GM23248 (cell line): ENCODE measurements at regions not wholly inside any gene's neighbourhood (a gene's known extent, or its start where the extent isn't known, plus 50 kb on each side); places are given as distances from the start of the nearest gene placed in this dataset.

ENCODE experiments used
- DNase-seq: peaks from one replicate; pipeline ENCODE4 v3.0.0-alpha.2; 2015
- H2AFZ ChIP-seq: fragments of 200-600 bp; sonication (generic); 2 replicates; pipeline ENCODE4 v1.6.1; 2016; ENCODE audit warnings: antibody characterized with exemption
- H3F3A ChIP-seq: fragments of 200-600 bp; sonication (generic); 2 replicates; pipeline ENCODE4 v1.6.1; 2016; ENCODE audit warnings: mild to moderate bottlenecking, antibody characterized with exemption, mixed run types; ENCODE audit not compliant: insufficient read depth
- H3K27ac ChIP-seq: fragments of 200-600 bp; sonication (generic); 2 replicates; pipeline ENCODE4 v1.5.1; 2016; ENCODE audit warnings: mild to moderate bottlenecking
- H3K27me3 ChIP-seq: fragments of 200-600 bp; sonication (generic); replicated peaks from 2 replicates; pipeline ENCODE4 v1.6.1; 2016; ENCODE audit warnings: mild to moderate bottlenecking; ENCODE audit not compliant: insufficient read depth
- H3K36me3 ChIP-seq: fragments of 200-600 bp; sonication (generic); 2 replicates; pipeline ENCODE4 v1.6.1; 2016; ENCODE audit warnings: low read depth, mild to moderate bottlenecking
- H3K4me1 ChIP-seq: fragments of 200-600 bp; sonication (generic); 2 replicates; pipeline ENCODE4 v1.6.1; 2016; ENCODE audit warnings: mild to moderate bottlenecking; ENCODE audit not compliant: insufficient read depth
- H3K4me2 ChIP-seq: fragments of 200-600 bp; sonication (generic); one replicate; pipeline ENCODE4 v1.6.1; 2016; ENCODE audit warnings: mild to moderate bottlenecking; ENCODE audit not compliant: unreplicated experiment
- H3K4me3 ChIP-seq: fragments of 200-600 bp; sonication (generic); 2 replicates; pipeline ENCODE4 v1.5.1; 2016; ENCODE audit warnings: mild to moderate bottlenecking
- H3K79me2 ChIP-seq: fragments of 200-600 bp; sonication (generic); 2 replicates; pipeline ENCODE4 v1.6.1; 2016; ENCODE audit warnings: mild to moderate bottlenecking; ENCODE audit not compliant: insufficient read depth
- H3K9ac ChIP-seq: fragments of 200-600 bp; sonication (generic); 2 replicates; pipeline ENCODE4 v1.6.1; 2016; ENCODE audit warnings: mild to moderate bottlenecking
- H3K9me2 ChIP-seq: fragments of 200-600 bp; sonication (generic); 2 replicates; pipeline ENCODE4 v1.6.1; 2016; ENCODE audit warnings: mixed run types, mild to moderate bottlenecking, moderate library complexity; ENCODE audit not compliant: insufficient read depth
- H3K9me3 ChIP-seq: fragments of 200-600 bp; sonication (generic); one replicate; pipeline ENCODE4 v1.6.1; 2017; ENCODE audit warnings: low read depth
- H4K20me1 ChIP-seq: fragments of 200-600 bp; sonication (generic); 2 replicates; pipeline ENCODE4 v1.6.0; 2016; ENCODE audit not compliant: insufficient read depth
- EZH2 ChIP-seq: fragments of 200-600 bp; sonication (generic); IDR thresholded peaks from 2 replicates; pipeline ENCODE4 v1.6.1; 2018; ENCODE audit warnings: antibody characterized with exemption, mild to moderate bottlenecking; ENCODE audit not compliant: insufficient read depth, poor library complexity, severe bottlenecking
- EZH2phosphoT487 ChIP-seq: fragments of 200-600 bp; sonication (generic); IDR thresholded peaks from 2 replicates; pipeline ENCODE4 v1.6.1; 2018; ENCODE audit warnings: antibody characterized with exemption, moderate library complexity, mild to moderate bottlenecking, low read depth; ENCODE audit not compliant: insufficient read depth
- WGBS, 2 experiments: methylation state at CpG; one replicate each; pipeline ENCODE4 v1.1.6; 2015 to 2017; ENCODE audit warnings: low lambda C conversion rate in 2 of 2, low coverage in 1 of 2; ENCODE audit errors: missing lambda C conversion rate in 2 of 2; 5-methylcytosine and 5-hydroxymethylcytosine counted together
- in situ Hi-C: fragments of 300-500 bp; cut with MboI; formaldehyde crosslinking; loops from 2 replicates; pipeline ENCODE4 v1.15.0; 2020

GRCh38 chr9:134223091-134223490 is 58.7 kb upstream of the RNU6ATAC start:
- Histone ChIP-seq H3K9ac (no peak overlapping the region), H3K9me3 (no peaks in the 10 kb centered on the region), H3K4me1 (no peaks in the 10 kb centered on the region), H3K79me2 (no peaks in the 10 kb centered on the region), H3K27ac (no peak overlapping the region), H3K9me2 (no peaks in the 10 kb centered on the region), H3K4me2 (no peak overlapping the region), H3F3A (no peaks in the 10 kb centered on the region), H3K27me3 (peaks cover 12% of the 10 kb centered on the region), H3K36me3 (no peaks in the 10 kb centered on the region), H2AFZ (no peak overlapping the region), H4K20me1 (no peaks in the 10 kb centered on the region), H3K4me3 (no peak overlapping the region)
- DNase-seq, result no peak
- in situ Hi-C loops, result no loop called here
- 83 to 84% methylated on average over 11 of the region's 11 CpGs for WGBS, 2 experiments
- TF ChIP-seq EZH2, result no peak
- no peak for TF ChIP-seq EZH2phosphoT487

GRCh38 chr9:134223591-134224122 is 59.3 kb upstream of the RNU6ATAC start:
- no peak for DNase-seq
- H3K4me1 ChIP-seq, result no peaks in the 10 kb centered on the region
- H3K36me3 ChIP-seq, result no peaks in the 10 kb centered on the region
- 73 to 79% methylated on average over 15 of the region's 15 CpGs for WGBS, 2 experiments
- no peak overlapping the region for H2AFZ ChIP-seq
- H3K4me2 ChIP-seq, result no peak overlapping the region
- H3K4me3 ChIP-seq, result no peak overlapping the region
- H3K27me3 ChIP-seq, result peaks cover 12% of the 10 kb centered on the region
- H3K9me2 ChIP-seq, result no peaks in the 10 kb centered on the region
- no peak overlapping the region for H3K9ac ChIP-seq
- no peaks in the 10 kb centered on the region for H3K9me3 ChIP-seq
- no peak for TF ChIP-seq EZH2phosphoT487
- no peak for TF ChIP-seq EZH2
- H4K20me1 ChIP-seq, result no peaks in the 10 kb centered on the region
- H3F3A ChIP-seq, result no peaks in the 10 kb centered on the region
- H3K79me2 ChIP-seq, result no peaks in the 10 kb centered on the region
- in situ Hi-C loops, result no loop called here
- H3K27ac ChIP-seq, result no peak overlapping the region

DNA sequence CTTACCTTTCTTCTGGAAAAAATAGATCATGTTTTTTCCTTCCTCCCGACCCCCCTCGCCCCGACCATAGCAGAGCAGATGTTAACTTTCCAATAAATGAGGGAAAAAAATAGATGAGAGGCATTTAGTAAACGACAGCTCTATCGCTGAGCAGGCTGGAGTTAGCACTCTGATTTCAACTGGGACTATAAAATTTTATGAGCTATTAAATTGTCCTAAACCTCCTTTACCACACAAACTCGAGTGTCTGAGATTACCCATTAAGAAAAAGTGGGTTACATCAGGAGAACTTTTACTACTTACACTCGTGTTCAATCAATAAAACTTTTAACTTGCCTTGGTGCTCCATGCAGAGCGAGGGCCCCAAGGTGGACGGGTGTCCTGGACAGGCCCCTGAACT is 59.8 kb upstream of the RNU6ATAC start:
- 59 to 62% methylated on average over 9 of the region's 9 CpGs for WGBS, 2 experiments
- Histone ChIP-seq H2AFZ (no peak overlapping the region), H3K36me3 (no peaks in the 10 kb centered on the region), H3K4me1 (no peaks in the 10 kb centered on the region), H3F3A (no peaks in the 10 kb centered on the region), H3K4me2 (no peak overlapping the region), H3K9me3 (no peaks in the 10 kb centered on the region), H3K27me3 (peaks cover 12% of the 10 kb centered on the region), H3K9ac (no peak overlapping the region), H3K79me2 (no peaks in the 10 kb centered on the region), H3K9me2 (no peaks in the 10 kb centered on the region), H3K27ac (no peak overlapping the region), H4K20me1 (no peaks in the 10 kb centered on the region), H3K4me3 (no peak overlapping the region)
- no peak for DNase-seq
- in situ Hi-C loops, result no loop called here
- TF ChIP-seq EZH2phosphoT487 (no peak), EZH2 (no peak)

- Histone ChIP-seq H3K9me3 (no peaks in the 10 kb centered on the region), H3K4me3 (no peak overlapping the region), H3K27me3 (peaks cover 12% of the 10 kb centered on the region), H3K36me3 (no peaks in the 10 kb centered on the region), H3K9ac (no peak overlapping the region), H3K27ac (no peak overlapping the region), H3K9me2 (no peaks in the 10 kb centered on the region), H4K20me1 (no peaks in the 10 kb centered on the region), H2AFZ (no peak overlapping the region), H3K79me2 (no peaks in the 10 kb centered on the region), H3K4me1 (no peaks in the 10 kb centered on the region), H3K4me2 (no peak overlapping the region), H3F3A (no peaks in the 10 kb centered on the region)
- no peak for DNase-seq
- TF ChIP-seq EZH2 (no peak), EZH2phosphoT487 (no peak)
- in situ Hi-C loops, result no loop called here
- 52 to 63% methylated on average over 9 of the region's 9 CpGs for WGBS, 2 experiments
Measured at GRCh38 chr9:134224567-134225093, 60.3 kb upstream of the RNU6ATAC start.
